ENCODE measurements at regions not wholly inside any gene's neighbourhood (a gene's known extent, or its start where the extent isn't known, plus 50 kb on each side); places are given as distances from the start of the nearest gene placed in this dataset.

DNA sequence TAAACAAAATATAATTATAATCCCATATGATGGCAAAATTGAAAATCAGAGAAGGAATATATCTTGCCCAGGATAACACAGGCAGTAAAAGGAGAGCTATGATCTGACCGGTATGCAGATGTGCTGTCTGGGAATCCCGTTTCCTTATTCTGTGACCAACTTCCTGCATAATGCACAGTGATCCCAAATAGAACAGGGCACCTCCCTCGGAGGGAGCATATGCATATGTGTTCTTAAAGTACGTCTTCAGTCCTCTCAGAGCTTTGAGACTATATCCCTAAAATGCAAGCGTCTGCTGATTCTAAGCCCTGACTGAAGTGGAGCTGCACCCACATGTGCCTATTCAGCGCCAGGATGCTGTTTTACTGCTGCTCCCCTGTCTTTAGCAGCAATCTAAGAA lies 366.1 kb upstream of the PTBP2 start:
- Histone ChIP-seq H3K36me3 (no peaks in the 10 kb centered on the region), H3K4me3 (ENCODE audit: low read depth, low read length) (no peak overlapping the region), H3K4me1 (no peaks in the 10 kb centered on the region), H3K9me3 (no peaks in the 10 kb centered on the region), H3K27me3 (no peaks in the 10 kb centered on the region)
- DNase-seq: no peak
- TF ChIP-seq, protein P1, sequence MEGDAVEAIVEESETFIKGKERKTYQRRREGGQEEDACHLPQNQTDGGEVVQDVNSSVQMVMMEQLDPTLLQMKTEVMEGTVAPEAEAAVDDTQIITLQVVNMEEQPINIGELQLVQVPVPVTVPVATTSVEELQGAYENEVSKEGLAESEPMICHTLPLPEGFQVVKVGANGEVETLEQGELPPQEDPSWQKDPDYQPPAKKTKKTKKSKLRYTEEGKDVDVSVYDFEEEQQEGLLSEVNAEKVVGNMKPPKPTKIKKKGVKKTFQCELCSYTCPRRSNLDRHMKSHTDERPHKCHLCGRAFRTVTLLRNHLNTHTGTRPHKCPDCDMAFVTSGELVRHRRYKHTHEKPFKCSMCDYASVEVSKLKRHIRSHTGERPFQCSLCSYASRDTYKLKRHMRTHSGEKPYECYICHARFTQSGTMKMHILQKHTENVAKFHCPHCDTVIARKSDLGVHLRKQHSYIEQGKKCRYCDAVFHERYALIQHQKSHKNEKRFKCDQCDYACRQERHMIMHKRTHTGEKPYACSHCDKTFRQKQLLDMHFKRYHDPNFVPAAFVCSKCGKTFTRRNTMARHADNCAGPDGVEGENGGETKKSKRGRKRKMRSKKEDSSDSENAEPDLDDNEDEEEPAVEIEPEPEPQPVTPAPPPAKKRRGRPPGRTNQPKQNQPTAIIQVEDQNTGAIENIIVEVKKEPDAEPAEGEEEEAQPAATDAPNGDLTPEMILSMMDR (IDR thresholded peaks at IDR 0.05; ENCODE audit: low read depth, low read length): no peak

DNA sequence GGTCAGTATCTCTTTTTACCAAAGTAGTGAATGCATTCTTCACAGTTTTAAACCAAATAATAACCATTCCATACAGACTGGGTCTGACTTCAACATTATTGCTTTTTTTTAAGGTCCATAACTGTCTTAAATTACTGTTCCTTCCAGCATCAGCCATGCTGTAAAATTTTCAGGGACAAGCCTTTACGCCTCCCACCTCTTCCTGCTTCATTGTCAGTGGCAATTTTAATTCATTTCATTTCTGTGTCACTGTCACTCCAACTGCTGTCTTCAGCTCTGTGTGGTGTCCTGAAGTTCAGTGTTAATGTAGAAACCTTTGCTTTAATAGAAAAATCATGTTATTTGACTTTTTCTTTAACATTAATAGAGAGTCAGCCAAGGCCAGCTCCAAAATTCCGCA lies 365.6 kb upstream of the PTBP2 start:
- Histone ChIP-seq H3K4me3 (ENCODE audit: low read depth, low read length) (no peak overlapping the region), H3K36me3 (no peaks in the 10 kb centered on the region), H3K4me1 (no peaks in the 10 kb centered on the region), H3K27me3 (no peaks in the 10 kb centered on the region), H3K9me3 (no peaks in the 10 kb centered on the region)
- TF ChIP-seq, protein P1 (IDR thresholded peaks at IDR 0.05; ENCODE audit: low read depth, low read length): no peak
- DNase-seq: no peak

DNA sequence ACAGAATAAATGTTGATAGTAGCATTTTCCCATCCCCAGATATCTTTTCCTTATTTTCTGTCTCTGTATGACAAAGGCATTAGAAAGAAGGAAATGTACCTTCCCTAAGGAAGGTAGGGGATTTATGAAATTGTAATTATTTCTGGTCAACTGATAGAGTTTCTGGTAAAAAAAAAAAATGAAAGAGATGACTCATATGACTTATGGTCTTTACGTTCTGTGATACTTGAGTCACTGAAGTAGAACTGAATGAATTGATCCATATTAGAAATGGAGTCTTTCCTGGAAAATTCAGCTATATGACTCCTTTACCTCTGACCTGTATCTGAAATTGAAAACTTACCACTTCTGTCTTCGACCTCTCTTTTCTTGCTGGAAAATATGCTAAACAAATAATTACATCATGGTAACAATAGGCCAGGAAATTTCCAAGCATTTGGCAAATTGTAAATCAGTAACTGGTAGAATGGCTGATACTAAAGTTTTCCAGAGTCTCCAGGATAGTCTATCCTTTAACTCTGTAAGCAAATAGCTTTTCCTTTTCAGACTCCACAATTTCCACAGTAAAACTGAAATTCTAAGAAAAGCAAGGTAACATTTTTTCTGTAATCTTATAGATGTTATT lies 364.3 kb upstream of the PTBP2 start:
- Histone ChIP-seq H3K4me1 (no peaks in the 10 kb centered on the region), H3K4me3 (ENCODE audit: low read depth, low read length) (no peak overlapping the region), H3K36me3 (no peaks in the 10 kb centered on the region), H3K27me3 (no peaks in the 10 kb centered on the region), H3K9me3 (no peaks in the 10 kb centered on the region)
- no peak for DNase-seq
- TF ChIP-seq, protein P1 (IDR thresholded peaks at IDR 0.05; ENCODE audit: low read depth, low read length): no peak

DNA sequence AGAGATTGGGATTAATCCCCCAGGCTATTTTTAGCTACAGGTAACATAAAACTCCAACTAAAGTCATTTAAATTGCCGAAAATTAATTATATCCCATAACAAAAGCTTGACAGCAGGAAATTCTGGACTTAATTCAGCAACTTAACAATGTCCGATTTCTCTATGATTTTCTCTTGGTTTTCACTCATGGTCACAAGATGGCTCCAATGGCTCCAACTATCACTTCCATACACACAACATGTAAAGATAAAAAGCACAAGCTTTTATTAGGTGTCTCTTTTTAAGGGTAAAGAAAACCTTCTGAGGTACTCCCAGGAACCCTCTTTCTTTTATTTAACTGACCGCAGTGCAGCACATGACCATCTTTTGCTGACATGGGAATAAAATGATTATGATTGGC lies 363.5 kb upstream of the PTBP2 start:
- Histone ChIP-seq H3K27me3 (no peaks in the 10 kb centered on the region), H3K36me3 (no peaks in the 10 kb centered on the region), H3K9me3 (no peaks in the 10 kb centered on the region), H3K4me1 (no peaks in the 10 kb centered on the region), H3K4me3 (ENCODE audit: low read depth, low read length) (no peak overlapping the region)
- DNase-seq: no peak
- TF ChIP-seq, protein P1 (IDR thresholded peaks at IDR 0.05; ENCODE audit: low read depth, low read length): no peak

DNA sequence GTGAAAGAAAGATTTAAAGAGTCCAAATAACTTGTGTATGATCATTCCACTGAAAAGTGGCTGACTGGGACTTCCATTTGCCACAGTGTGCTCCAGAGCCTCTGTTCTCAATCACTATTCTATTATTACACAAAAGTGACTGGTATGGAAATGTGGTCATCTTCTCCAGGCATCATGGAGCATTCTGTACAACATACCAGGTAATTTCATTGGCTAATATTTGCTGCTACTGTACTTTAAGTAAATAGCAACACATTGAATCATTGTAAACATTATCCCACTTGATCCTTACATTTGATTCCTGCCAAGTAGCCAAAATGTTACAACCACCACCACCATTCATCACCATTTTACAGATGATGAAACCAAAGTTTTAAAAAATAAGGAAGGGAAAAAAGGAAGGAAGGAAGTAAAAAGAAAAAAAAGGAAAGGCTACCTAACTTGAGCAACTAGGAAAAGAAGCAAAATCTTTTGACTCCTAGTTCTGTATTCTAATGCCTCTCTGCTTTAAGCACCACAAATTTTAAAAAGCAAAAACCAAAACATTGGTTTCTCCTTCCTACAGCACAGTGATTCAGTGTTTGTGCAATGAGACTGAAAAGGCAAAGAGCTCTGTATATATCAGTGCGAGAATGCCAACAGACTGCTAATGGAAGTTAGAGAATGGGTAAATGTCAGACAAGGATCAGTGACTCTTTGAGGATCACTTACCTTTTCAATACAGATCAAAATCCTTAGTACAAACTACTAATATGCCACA lies 361.4 kb upstream of the PTBP2 start:
- Histone ChIP-seq H3K36me3 (no peaks in the 10 kb centered on the region), H3K4me3 (ENCODE audit: low read depth, low read length) (no peak overlapping the region), H3K9me3 (no peaks in the 10 kb centered on the region), H3K27me3 (no peaks in the 10 kb centered on the region), H3K4me1 (no peaks in the 10 kb centered on the region)
- no peak for DNase-seq
- TF ChIP-seq, protein P1 (IDR thresholded peaks at IDR 0.05; ENCODE audit: low read depth, low read length): no peak

DNA sequence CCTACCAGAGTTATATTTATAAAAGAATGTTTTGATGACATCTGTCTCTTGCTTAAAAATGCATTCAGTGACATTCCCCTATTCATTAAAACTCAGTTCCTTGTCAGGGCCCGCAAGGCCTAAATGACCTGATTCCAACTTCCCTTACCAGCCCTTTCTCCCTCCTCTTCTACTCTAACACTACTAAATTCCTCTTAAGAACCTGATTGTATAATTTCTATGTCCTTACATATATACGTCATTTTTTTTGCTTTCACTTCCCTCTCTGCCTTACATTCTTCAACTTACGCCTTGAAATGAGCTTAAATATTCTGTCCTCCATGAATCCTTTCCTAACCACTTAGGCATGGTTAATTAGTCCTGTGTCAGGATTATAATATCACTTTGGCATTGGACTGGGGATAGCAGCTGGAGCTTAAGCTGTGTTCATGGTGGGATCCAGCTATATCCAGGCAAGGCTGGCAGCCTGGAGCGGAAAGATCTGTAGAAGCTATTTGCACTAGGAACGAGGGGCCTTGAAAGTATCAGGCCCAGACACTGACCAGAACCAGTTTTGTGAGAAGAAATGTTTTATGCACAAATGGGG lies 360.2 kb upstream of the PTBP2 start:
- Histone ChIP-seq H3K4me1 (peaks cover 2% of the 10 kb centered on the region; the same call in 1 of the 2 replicates), H3K9me3 (no peaks in the 10 kb centered on the region), H3K4me3 (ENCODE audit: low read depth, low read length) (no peak overlapping the region), H3K36me3 (no peaks in the 10 kb centered on the region), H3K27me3 (no peaks in the 10 kb centered on the region)
- DNase-seq: no peak
- TF ChIP-seq, protein P1 (IDR thresholded peaks at IDR 0.05; ENCODE audit: low read depth, low read length): no peak
